ENCODE measurements at regions not wholly inside any gene's neighbourhood (a gene's known extent, or its start where the extent isn't known, plus 50 kb on each side); places are given as distances from the start of the nearest gene placed in this dataset.

DNA sequence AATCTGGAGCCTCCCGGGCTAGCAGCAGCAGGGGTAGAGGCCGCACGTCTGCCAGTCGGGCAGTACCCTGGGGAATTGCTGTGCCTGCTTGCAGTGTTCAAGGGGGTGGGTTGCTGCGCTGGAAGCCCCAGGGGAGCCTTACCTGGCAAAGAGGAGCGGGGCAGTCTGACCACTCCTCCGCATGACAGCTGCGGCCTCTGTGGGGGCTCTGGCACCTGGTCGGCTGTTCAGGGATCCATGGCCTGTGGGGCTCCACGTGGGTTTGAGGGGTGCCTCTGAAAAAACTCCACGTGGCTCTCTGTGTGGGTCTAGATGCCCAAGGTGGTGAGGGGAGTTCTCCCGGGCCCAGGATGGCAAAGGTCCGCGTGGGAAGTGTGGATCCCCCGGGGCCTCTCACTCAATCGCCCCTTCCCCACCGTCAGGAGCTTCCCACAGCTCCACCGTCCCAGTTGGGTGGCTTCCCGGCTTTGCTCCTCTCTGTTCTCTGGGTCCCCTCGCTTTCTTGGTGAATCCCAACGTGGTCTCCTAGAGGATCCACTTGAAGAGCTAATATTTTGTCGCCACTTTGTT lies 184.5 kb downstream of the EFHB start:
- 93% methylated on average over 22 of the region's 22 CpGs for WGBS
- Histone ChIP-seq H3K27ac (replicated peaks in 1 of 4) (no peak overlapping the region), H3K27me3 (no peaks in the 10 kb centered on the region), H3K4me3 (no peak overlapping the region), H3K36me3 (no peaks in the 10 kb centered on the region), H3K4me1 (no peaks in the 10 kb centered on the region), H3K9me3 (peaks cover 0 to 7% (median 2%) of the 10 kb centered on the region in 4 donors)
- intact Hi-C loops (cut with DNase I) = no loop called here
- DNase-seq (ENCODE audit: extremely low spot score) = no peak
- TF ChIP-seq POLR2AphosphoS5 (IDR thresholded peaks at IDR 0.05) = no peak

DNA sequence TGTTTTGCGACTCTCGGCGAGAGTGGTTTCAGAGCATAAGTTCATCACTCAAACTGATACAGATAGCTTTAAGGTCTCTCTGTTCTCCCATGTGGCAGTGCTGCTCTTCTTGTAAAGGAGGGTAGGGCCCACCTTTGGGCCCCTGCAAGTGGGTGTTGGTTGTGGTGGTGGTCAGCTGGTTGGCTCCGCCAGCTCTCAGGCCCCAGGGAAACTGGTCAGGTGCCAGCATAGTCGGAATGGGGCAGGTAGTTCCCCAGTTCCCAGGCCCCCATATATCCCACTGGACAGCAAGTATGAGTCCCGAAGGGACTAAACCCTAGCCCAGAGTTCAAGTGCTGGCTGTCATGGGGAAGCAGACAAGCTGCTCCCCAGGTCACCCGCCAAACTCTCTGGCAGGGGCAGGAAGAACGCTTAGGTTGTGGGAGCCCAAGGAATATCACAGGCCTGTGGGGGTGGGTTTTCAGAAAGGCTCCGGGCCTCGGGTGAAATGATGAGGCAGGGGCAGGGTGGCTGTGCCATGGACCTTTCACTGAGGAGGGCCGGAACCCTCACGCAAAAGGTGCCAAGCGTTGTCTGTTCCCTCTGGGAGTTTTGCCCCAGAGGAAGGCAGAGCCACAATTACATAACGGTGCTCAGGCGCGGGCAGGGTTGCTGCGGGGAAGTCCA lies 185.1 kb downstream of the EFHB start:
- H3K4me3 ChIP-seq = no peak overlapping the region
- intact Hi-C loops (cut with DNase I) = no loop called here
- no peak for DNase-seq (ENCODE audit: extremely low spot score)
- H3K4me1 ChIP-seq = no peaks in the 10 kb centered on the region
- H3K9me3 ChIP-seq = peaks cover 0 to 7% (median 2%) of the 10 kb centered on the region in 4 donors
- no peak overlapping the region for H3K27ac ChIP-seq (replicated peaks in 1 of 4)
- H3K36me3 ChIP-seq = no peaks in the 10 kb centered on the region
- H3K27me3 ChIP-seq = no peaks in the 10 kb centered on the region
- no peak for TF ChIP-seq POLR2AphosphoS5 (IDR thresholded peaks at IDR 0.05)
- TF ChIP-seq, protein P1, sequence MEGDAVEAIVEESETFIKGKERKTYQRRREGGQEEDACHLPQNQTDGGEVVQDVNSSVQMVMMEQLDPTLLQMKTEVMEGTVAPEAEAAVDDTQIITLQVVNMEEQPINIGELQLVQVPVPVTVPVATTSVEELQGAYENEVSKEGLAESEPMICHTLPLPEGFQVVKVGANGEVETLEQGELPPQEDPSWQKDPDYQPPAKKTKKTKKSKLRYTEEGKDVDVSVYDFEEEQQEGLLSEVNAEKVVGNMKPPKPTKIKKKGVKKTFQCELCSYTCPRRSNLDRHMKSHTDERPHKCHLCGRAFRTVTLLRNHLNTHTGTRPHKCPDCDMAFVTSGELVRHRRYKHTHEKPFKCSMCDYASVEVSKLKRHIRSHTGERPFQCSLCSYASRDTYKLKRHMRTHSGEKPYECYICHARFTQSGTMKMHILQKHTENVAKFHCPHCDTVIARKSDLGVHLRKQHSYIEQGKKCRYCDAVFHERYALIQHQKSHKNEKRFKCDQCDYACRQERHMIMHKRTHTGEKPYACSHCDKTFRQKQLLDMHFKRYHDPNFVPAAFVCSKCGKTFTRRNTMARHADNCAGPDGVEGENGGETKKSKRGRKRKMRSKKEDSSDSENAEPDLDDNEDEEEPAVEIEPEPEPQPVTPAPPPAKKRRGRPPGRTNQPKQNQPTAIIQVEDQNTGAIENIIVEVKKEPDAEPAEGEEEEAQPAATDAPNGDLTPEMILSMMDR (IDR thresholded peaks at IDR 0.05) = no peak
- WGBS = 90% methylated on average over 9 of the region's 17 CpGs

DNA sequence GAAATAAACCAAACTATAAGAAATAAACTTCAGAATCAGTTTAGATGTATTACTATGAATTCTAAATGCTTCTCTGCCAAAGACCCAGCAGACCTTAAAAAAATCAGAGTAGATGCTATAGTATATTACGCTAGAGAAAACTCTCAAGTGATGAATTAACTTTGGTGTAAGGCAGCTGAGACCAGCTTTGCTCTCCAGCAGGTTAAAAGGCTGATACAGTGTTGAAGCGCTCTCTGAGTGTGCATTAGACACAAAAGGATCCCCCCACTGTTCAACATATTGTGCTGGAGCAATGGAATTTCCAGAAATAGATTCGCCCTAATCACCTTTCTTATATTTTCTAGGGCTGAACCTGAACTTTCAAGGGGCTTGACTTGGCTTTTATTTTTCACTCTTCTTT lies 190.0 kb downstream of the EFHB start:
- 75% methylated on average over 3 of the region's 3 CpGs for WGBS
- TF ChIP-seq POLR2AphosphoS5 (IDR thresholded peaks at IDR 0.05) (no peak), POLR2A (IDR thresholded peaks at IDR 0.05; ENCODE audit: low read depth) (no peak), EP300 (IDR thresholded peaks at IDR 0.05) (no peak)
- TF ChIP-seq, protein P1 (IDR thresholded peaks at IDR 0.05) = no peak

GRCh38 chr3:19742935-19743334 lies 191.1 kb downstream of the EFHB start:
- TF ChIP-seq EP300 (IDR thresholded peaks at IDR 0.05) (no peak), POLR2AphosphoS5 (IDR thresholded peaks at IDR 0.05) (no peak), POLR2A (IDR thresholded peaks at IDR 0.05; ENCODE audit: low read depth) (no peak)
- TF ChIP-seq, protein P1 (IDR thresholded peaks at IDR 0.05) = no peak
- H3K4me3 ChIP-seq = no peak overlapping the region
- H3K27me3 ChIP-seq = no peaks in the 10 kb centered on the region
- no peaks in the 10 kb centered on the region for H3K4me1 ChIP-seq
- no peak for DNase-seq (ENCODE audit: extremely low spot score)
- no peaks in the 10 kb centered on the region for H3K36me3 ChIP-seq
- intact Hi-C loops (cut with DNase I) = no loop called here
- H3K9me3 ChIP-seq = no peaks in the 10 kb centered on the region
- no peak overlapping the region for H3K27ac ChIP-seq (replicated peaks in 1 of 4)

More for the DNA sequence above, 190.0 kb downstream of the EFHB start:
- Histone ChIP-seq H3K36me3 (no peaks in the 10 kb centered on the region), H3K9me3 (peaks cover 0 to 7% (median 2%) of the 10 kb centered on the region in 4 donors), H3K27me3 (no peaks in the 10 kb centered on the region), H3K27ac (replicated peaks in 1 of 4) (no peak overlapping the region), H3K4me1 (no peaks in the 10 kb centered on the region), H3K4me3 (no peak overlapping the region)
- no peak for DNase-seq (ENCODE audit: extremely low spot score)
- intact Hi-C loops (cut with DNase I) = no loop called here

GRCh38 chr3:19739504-19739903 lies 194.5 kb downstream of the EFHB start:
- no peak for DNase-seq (ENCODE audit: extremely low spot score)
- Histone ChIP-seq H3K36me3 (no peaks in the 10 kb centered on the region), H3K4me3 (no peak overlapping the region), H3K4me1 (no peaks in the 10 kb centered on the region), H3K27ac (replicated peaks in 1 of 4) (no peak overlapping the region), H3K9me3 (no peaks in the 10 kb centered on the region), H3K27me3 (no peaks in the 10 kb centered on the region)
- TF ChIP-seq POLR2A (IDR thresholded peaks at IDR 0.05; ENCODE audit: low read depth) = no peak
- TF ChIP-seq EP300 (IDR thresholded peaks at IDR 0.05) = no peak
- TF ChIP-seq, protein P1 (IDR thresholded peaks at IDR 0.05) = no peak
- no peak for TF ChIP-seq POLR2AphosphoS5 (IDR thresholded peaks at IDR 0.05)
- 66% methylated on average over 3 of the region's 3 CpGs for WGBS
- intact Hi-C loops (cut with DNase I) = no loop called here
